HG03342 (cell line): ENCODE measurements at regions not wholly inside any gene's neighbourhood (a gene's known extent, or its start where the extent isn't known, plus 50 kb on each side); places are given as distances from the start of the nearest gene placed in this dataset.
"Not testable (repeated sequence)": the region's sequence is repeated elsewhere in the genome, so short reads cannot be mapped to it uniquely, and the experiment has no call there.

Experiments
- ATAC-seq: cut with Tn5 transposase; IDR thresholded peaks from one replicate; pipeline ENCODE4 v1.9.1; 2021; ENCODE audit warnings: mild to moderate bottlenecking, moderate library complexity; ENCODE audit not compliant: unreplicated experiment

- not testable (repeated sequence) for ATAC-seq
Observed at GRCh38 chr5:92610435-92610834, 970.6 kb downstream of the NR2F1-AS1 start.

GRCh38 chr5:92605591-92605990, 975.4 kb downstream of the NR2F1-AS1 start:
- ATAC-seq, result no peak

- ATAC-seq, result no peak
Observed at GRCh38 chr5:92599217-92599810, 981.7 kb downstream of the NR2F1-AS1 start.

- ATAC-seq, result no peak
Observed at GRCh38 chr5:92594031-92594430, 987.0 kb downstream of the NR2F1-AS1 start.

- ATAC-seq, result no peak
Observed at GRCh38 chr5:92588876-92589275, 992.1 kb downstream of the NR2F1-AS1 start.

GRCh38 chr5:92581690-92582089, 999.3 kb downstream of the NR2F1-AS1 start:
- no peak for ATAC-seq

GRCh38 chr5:92581249-92581648, 999.8 kb downstream of the NR2F1-AS1 start:
- ATAC-seq, result no peak

- no peak for ATAC-seq
Observed at GRCh38 chr5:92580814-92581213, 1000.2 kb downstream of the NR2F1-AS1 start.

GRCh38 chr5:92574023-92574422, 1007.0 kb downstream of the NR2F1-AS1 start:
- ATAC-seq, result no peak

- ATAC-seq, result no peak
Observed at GRCh38 chr5:92568522-92568921, 1012.5 kb downstream of the NR2F1-AS1 start.

- no peak for ATAC-seq
Observed at GRCh38 chr5:92567831-92568450, 1013.1 kb downstream of the NR2F1-AS1 start.

GRCh38 chr5:92566113-92566786, 1014.8 kb downstream of the NR2F1-AS1 start:
- no peak for ATAC-seq

GRCh38 chr5:92565673-92566072, 1015.3 kb downstream of the NR2F1-AS1 start:
- ATAC-seq, result no peak

GRCh38 chr5:92562065-92562464, 1019.0 kb downstream of the NR2F1-AS1 start:
- ATAC-seq, result no peak

GRCh38 chr5:92561411-92561959, 1019.5 kb downstream of the NR2F1-AS1 start:
- ATAC-seq, result no peak

- ATAC-seq, result no peak
Observed at GRCh38 chr5:92560698-92561401, 1020.2 kb downstream of the NR2F1-AS1 start.

- no peak for ATAC-seq
Observed at GRCh38 chr5:92559781-92560180, 1021.2 kb downstream of the NR2F1-AS1 start.

GRCh38 chr5:92559331-92559730, 1021.7 kb downstream of the NR2F1-AS1 start:
- ATAC-seq, result no peak

GRCh38 chr5:92556747-92557146, 1024.3 kb downstream of the NR2F1-AS1 start:
- no peak for ATAC-seq

- ATAC-seq, result no peak
Observed at GRCh38 chr5:92554447-92555085, 1026.5 kb downstream of the NR2F1-AS1 start.

GRCh38 chr5:92553326-92553725, 1027.7 kb downstream of the NR2F1-AS1 start:
- ATAC-seq, result no peak
